ENCODE measurements at regions not wholly inside any gene's neighbourhood (a gene's known extent, or its start where the extent isn't known, plus 50 kb on each side); places are given as distances from the start of the nearest gene placed in this dataset.

GRCh38 chr4:178258603-178259002, 816.4 kb upstream of the AGA start:
- Histone ChIP-seq H3K9me3 (no peaks in the 10 kb centered on the region), H3K27me3 (no peaks in the 10 kb centered on the region), H3K4me3 (no peak overlapping the region), H3K36me3 (no peaks in the 10 kb centered on the region), H3K4me1 (no peaks in the 10 kb centered on the region), H3K27ac (no peak overlapping the region)
- DNase-seq (ENCODE audit: low spot score in 2 of 2): no peak
- TF ChIP-seq POLR2A (IDR thresholded peaks at IDR 0.05): no peak
- TF ChIP-seq EP300 (IDR thresholded peaks at IDR 0.05): no peak
- no peak for TF ChIP-seq POLR2AphosphoS5 (IDR thresholded peaks at IDR 0.05)
- no peak for TF ChIP-seq CTCF (IDR thresholded peaks at IDR 0.05)
- WGBS: 89% methylated on average over 2 of the region's 2 CpGs

GRCh38 chr4:178259566-178259965, 817.3 kb upstream of the AGA start:
- no peak overlapping the region for H3K27ac ChIP-seq
- DNase-seq (ENCODE audit: low spot score in 2 of 2): no peak
- no peaks in the 10 kb centered on the region for H3K9me3 ChIP-seq
- TF ChIP-seq POLR2A (IDR thresholded peaks at IDR 0.05): no peak
- no peak for TF ChIP-seq EP300 (IDR thresholded peaks at IDR 0.05)
- no peak for TF ChIP-seq CTCF (IDR thresholded peaks at IDR 0.05)
- no peak for TF ChIP-seq POLR2AphosphoS5 (IDR thresholded peaks at IDR 0.05)
- no peaks in the 10 kb centered on the region for H3K36me3 ChIP-seq
- H3K4me1 ChIP-seq: no peaks in the 10 kb centered on the region
- 43% methylated on average over 2 of the region's 2 CpGs for WGBS
- no peaks in the 10 kb centered on the region for H3K27me3 ChIP-seq
- no peak overlapping the region for H3K4me3 ChIP-seq

- Histone ChIP-seq H3K27ac (no peak overlapping the region), H3K27me3 (no peaks in the 10 kb centered on the region), H3K4me3 (no peak overlapping the region), H3K36me3 (no peaks in the 10 kb centered on the region), H3K9me3 (no peaks in the 10 kb centered on the region), H3K4me1 (no peaks in the 10 kb centered on the region)
- DNase-seq (ENCODE audit: low spot score in 2 of 2): no peak
- no peak for TF ChIP-seq CTCF (IDR thresholded peaks at IDR 0.05)
- no peak for TF ChIP-seq POLR2A (IDR thresholded peaks at IDR 0.05)
- TF ChIP-seq POLR2AphosphoS5 (IDR thresholded peaks at IDR 0.05): no peak
- TF ChIP-seq EP300 (IDR thresholded peaks at IDR 0.05): no peak
- 94% methylated on average over 3 of the region's 3 CpGs for WGBS
Measured at GRCh38 chr4:178264001-178264400, 821.8 kb upstream of the AGA start.

- Histone ChIP-seq H3K27ac (no peak overlapping the region), H3K36me3 (no peaks in the 10 kb centered on the region), H3K4me3 (no peak overlapping the region), H3K9me3 (peaks cover 4% of the 10 kb centered on the region), H3K4me1 (no peaks in the 10 kb centered on the region), H3K27me3 (no peaks in the 10 kb centered on the region)
- no peak for DNase-seq (ENCODE audit: low spot score in 2 of 2)
- 81% methylated on average over 6 of the region's 6 CpGs for WGBS
- TF ChIP-seq CTCF (IDR thresholded peaks at IDR 0.05) (no peak), POLR2A (IDR thresholded peaks at IDR 0.05) (no peak), POLR2AphosphoS5 (IDR thresholded peaks at IDR 0.05) (no peak), EP300 (IDR thresholded peaks at IDR 0.05) (no peak)
Measured at GRCh38 chr4:178271386-178271785, 829.1 kb upstream of the AGA start.

GRCh38 chr4:178273168-178273567, 830.9 kb upstream of the AGA start:
- Histone ChIP-seq H3K27me3 (no peaks in the 10 kb centered on the region), H3K36me3 (no peaks in the 10 kb centered on the region), H3K27ac (no peak overlapping the region), H3K4me1 (no peaks in the 10 kb centered on the region), H3K9me3 (peaks cover 4% of the 10 kb centered on the region), H3K4me3 (no peak overlapping the region)
- no peak for TF ChIP-seq POLR2AphosphoS5 (IDR thresholded peaks at IDR 0.05)
- TF ChIP-seq CTCF (IDR thresholded peaks at IDR 0.05): no peak
- no peak for TF ChIP-seq EP300 (IDR thresholded peaks at IDR 0.05)
- no peak for TF ChIP-seq POLR2A (IDR thresholded peaks at IDR 0.05)
- DNase-seq (ENCODE audit: low spot score in 2 of 2): no peak
- WGBS: 73% methylated on average over 2 of the region's 2 CpGs
